ENCODE measurements at regions not wholly inside any gene's neighbourhood (a gene's known extent, or its start where the extent isn't known, plus 50 kb on each side); places are given as distances from the start of the nearest gene placed in this dataset.

GRCh38 chr4:183394166-183394951, 50.1 kb upstream of the CDKN2AIP start (continued):
- TF ChIP-seq, protein P1, sequence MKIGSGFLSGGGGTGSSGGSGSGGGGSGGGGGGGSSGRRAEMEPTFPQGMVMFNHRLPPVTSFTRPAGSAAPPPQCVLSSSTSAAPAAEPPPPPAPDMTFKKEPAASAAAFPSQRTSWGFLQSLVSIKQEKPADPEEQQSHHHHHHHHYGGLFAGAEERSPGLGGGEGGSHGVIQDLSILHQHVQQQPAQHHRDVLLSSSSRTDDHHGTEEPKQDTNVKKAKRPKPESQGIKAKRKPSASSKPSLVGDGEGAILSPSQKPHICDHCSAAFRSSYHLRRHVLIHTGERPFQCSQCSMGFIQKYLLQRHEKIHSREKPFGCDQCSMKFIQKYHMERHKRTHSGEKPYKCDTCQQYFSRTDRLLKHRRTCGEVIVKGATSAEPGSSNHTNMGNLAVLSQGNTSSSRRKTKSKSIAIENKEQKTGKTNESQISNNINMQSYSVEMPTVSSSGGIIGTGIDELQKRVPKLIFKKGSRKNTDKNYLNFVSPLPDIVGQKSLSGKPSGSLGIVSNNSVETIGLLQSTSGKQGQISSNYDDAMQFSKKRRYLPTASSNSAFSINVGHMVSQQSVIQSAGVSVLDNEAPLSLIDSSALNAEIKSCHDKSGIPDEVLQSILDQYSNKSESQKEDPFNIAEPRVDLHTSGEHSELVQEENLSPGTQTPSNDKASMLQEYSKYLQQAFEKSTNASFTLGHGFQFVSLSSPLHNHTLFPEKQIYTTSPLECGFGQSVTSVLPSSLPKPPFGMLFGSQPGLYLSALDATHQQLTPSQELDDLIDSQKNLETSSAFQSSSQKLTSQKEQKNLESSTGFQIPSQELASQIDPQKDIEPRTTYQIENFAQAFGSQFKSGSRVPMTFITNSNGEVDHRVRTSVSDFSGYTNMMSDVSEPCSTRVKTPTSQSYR (CRISPR knock-in tag; IDR thresholded peaks at IDR 0.05), result no peak

Measured in WTC11 (cell line).